Activated CD4-positive, alpha-beta T cell treated with anti-CD3 and anti-CD28 coated beads for 36 hours (primary cell): ENCODE measurements at regions not wholly inside any gene's neighbourhood (a gene's known extent, or its start where the extent isn't known, plus 50 kb on each side); places are given as distances from the start of the nearest gene placed in this dataset.
A peak's percentile ranks its signal among the peaks of the same experiment; 100 is the strongest.

Source experiments
- ATAC-seq: fragments of 200-7000 bp; cut with Tn5 transposase; one replicate; pipeline ENCODE4 v1.10.0; 2021; ENCODE audit warnings: mild to moderate bottlenecking, moderate library complexity
- CTCF ChIA-PET: fragments of 350-600 bp; sonication (Branson Sonifier 250); formaldehyde crosslinking; loops from one replicate; lab custom pipeline; 2021; ENCODE audit warnings: antibody characterized with exemption; lab: Charles Lee
- POLR2A ChIA-PET: fragments of 350-600 bp; sonication (Branson Sonifier 250); formaldehyde crosslinking; loops from one replicate; lab custom pipeline; 2021; ENCODE audit warnings: antibody characterized with exemption, inconsistent platforms; lab: Charles Lee
- DNase-seq: peaks from one replicate; pipeline ENCODE4 v3.0.0-alpha.2; 2020
- H3K27ac Mint-ChIP-seq: one replicate; pipeline ENCODE4 v1.8.0; 2021; ENCODE audit warnings: mixed read lengths
- H3K27me3 Mint-ChIP-seq: one replicate; pipeline ENCODE4 v1.8.0; 2021; ENCODE audit warnings: mixed read lengths
- H3K36me3 Mint-ChIP-seq: one replicate; pipeline ENCODE4 v1.8.0; 2021; ENCODE audit warnings: low read depth, mixed read lengths
- H3K4me1 Mint-ChIP-seq: one replicate; pipeline ENCODE4 v1.8.0; 2021; ENCODE audit warnings: mixed read lengths
- H3K4me3 Mint-ChIP-seq: one replicate; pipeline ENCODE4 v1.8.0; 2021; ENCODE audit warnings: mild to moderate bottlenecking, moderate library complexity, mixed read lengths
- H3K9me3 Mint-ChIP-seq: one replicate; pipeline ENCODE4 v1.8.0; 2021; ENCODE audit warnings: low read depth, mixed read lengths
- intact Hi-C, 2 experiments: fragments of 100-400 bp; cut with DNase I in 1 of 2; cut with micrococcal nuclease in 1 of 2; formaldehyde crosslinking; loops; one replicate each; pipeline versions ENCODE4 v1.14.2 to v1.15.1; 2022 to 2024; cut with DNase I, micrococcal nuclease

DNA sequence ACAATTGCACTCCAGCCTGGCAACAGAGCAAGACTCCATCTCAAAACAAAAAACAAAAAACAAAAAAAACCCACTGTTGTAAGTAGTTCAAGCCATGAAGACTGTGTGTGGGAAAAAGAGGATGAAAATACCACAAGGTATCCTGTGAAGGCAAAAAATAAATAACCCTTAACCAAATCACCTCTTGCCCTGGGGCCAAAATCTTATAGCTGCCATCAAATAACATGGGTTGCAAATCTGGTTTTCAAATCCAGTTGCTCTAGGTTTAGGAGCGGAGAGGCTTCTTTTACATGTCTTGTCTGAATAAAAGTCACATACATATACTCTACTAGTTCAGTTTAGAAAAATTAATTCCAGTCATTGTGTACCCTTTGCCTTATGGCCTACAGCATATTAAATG is 87.0 kb upstream of the STT3B start:
- Mint-ChIP-seq H3K27me3 (no peaks in the 10 kb centered on the region), H3K36me3 (no peaks in the 10 kb centered on the region), H3K27ac (no peak overlapping the region), H3K9me3 (peaks cover 6% of the 10 kb centered on the region), H3K4me3 (no peak overlapping the region), H3K4me1 (peaks cover 24% of the 10 kb centered on the region)
- POLR2A ChIA-PET: no interaction called here
- CTCF ChIA-PET: interaction anchor here (0.6 to 1.3 kb wide), 2 partner anchors 9 kb away, joined by 3 read pairs; no protein-coding TSS in a partner anchor
- ATAC-seq: no peak
- intact Hi-C loops: no loop called here
- DNase-seq: no peak

DNA sequence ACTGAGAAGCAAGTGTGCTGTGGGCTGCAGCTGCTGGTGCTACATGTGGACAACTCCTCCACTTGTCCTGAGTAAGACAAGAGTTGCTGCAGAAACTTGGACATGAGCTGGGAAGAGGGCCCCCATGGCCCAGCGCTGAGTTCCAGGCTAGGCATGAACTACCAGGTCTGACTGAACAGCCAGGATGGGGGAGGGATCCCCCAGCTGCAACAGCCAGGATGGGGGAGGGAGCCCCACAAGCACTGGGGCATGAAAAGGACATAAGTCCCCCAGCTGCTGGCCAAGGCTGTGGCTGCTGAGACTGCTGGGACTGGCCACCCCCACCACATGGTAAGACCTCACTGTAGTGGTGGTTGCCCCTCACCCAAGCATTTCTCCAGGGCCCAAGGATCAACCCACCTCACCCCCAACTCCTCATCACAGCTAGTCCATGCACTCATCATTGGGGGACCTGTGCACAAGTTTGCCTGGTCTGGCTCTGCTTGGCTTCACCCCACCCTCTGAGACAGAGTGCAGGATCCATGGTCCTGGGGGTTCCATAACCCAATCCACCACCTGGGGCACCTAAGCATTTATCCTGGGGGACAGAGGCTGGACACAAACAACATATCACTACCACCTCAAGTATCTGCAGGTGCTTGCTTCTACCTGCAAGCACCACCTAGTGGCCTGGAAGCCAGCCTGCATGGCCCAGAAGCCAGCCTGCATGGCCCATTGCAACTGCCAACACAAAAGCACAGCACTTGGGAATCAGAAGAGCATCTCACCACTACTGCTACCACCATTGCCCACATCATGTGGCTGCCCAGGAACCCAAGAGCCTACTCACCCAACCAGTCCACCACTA is 84.5 kb upstream of the STT3B start:
- Mint-ChIP-seq H3K9me3 (peaks cover 12% of the 10 kb centered on the region), H3K4me1 (peaks cover 24% of the 10 kb centered on the region), H3K4me3 (no peak overlapping the region), H3K27ac (no peak overlapping the region), H3K36me3 (no peaks in the 10 kb centered on the region), H3K27me3 (no peaks in the 10 kb centered on the region)
- POLR2A ChIA-PET: no interaction called here
- ATAC-seq (peak; percentile 57), DNase-seq (peak; percentile 61)
- intact Hi-C loops: no loop called here
- CTCF ChIA-PET: interaction anchor here (0.6 to 0.9 kb wide), 2 partner anchors 66 to 688 kb away, joined by 4 read pairs; no protein-coding TSS in a partner anchor

DNA sequence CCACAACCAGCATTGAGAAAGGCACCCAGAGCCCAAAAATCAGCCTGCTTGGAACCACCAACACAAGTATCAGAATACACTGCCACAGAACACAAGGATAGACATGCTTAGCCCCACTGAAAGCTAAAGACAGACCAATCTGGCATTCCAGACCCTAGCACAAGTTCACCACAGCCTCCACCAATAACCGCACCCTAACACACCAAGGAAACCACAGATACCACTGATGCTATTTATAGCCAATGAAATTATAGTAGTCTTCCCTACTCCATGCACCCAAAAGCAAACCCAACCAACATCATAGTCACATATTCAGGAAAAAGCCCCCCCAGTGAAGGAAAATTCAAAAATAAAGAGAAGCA is 83.9 kb upstream of the STT3B start:
- Mint-ChIP-seq H3K27me3 (no peaks in the 10 kb centered on the region), H3K27ac (no peak overlapping the region), H3K4me1 (peaks cover 20% of the 10 kb centered on the region), H3K9me3 (peaks cover 12% of the 10 kb centered on the region), H3K36me3 (no peaks in the 10 kb centered on the region), H3K4me3 (no peak overlapping the region)
- DNase-seq: no peak
- ATAC-seq: no peak
- POLR2A ChIA-PET: no interaction called here
- intact Hi-C loops: no loop called here
- CTCF ChIA-PET: interaction anchor here (0.6 to 0.8 kb wide), 2 partner anchors 20 to 689 kb away, joined by 3 to 4 read pairs; no protein-coding TSS in a partner anchor

DNA sequence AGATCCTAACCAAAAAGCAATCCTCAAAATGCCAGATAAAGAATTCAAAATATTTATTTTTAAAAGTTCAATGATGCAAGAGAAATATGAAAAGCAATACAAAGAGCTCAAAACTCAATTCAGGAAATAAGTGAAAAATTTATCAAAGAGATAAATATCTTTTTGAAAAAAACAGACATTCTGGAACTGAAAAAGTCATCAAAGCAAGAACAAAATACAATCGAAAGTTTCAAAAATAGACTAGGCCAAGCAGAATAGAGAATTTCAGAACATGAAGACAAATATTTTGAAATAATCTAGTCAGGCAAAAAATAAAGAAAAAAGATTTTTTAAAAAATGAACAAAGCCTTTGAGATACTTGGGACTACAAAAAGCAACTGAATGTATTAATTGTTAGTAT is 83.4 kb upstream of the STT3B start:
- intact Hi-C loops: no loop called here
- DNase-seq: no peak
- Mint-ChIP-seq H3K27ac (no peak overlapping the region), H3K36me3 (no peaks in the 10 kb centered on the region), H3K27me3 (no peaks in the 10 kb centered on the region), H3K4me3 (no peak overlapping the region), H3K9me3 (peaks cover 12% of the 10 kb centered on the region), H3K4me1 (peaks cover 17% of the 10 kb centered on the region)
- ChIA-PET CTCF (interaction anchor here (0.8 kb wide), 1 partner anchor 19 kb away, joined by 3 read pairs; no protein-coding TSS in a partner anchor), POLR2A (no interaction called here)
- ATAC-seq: no peak

DNA sequence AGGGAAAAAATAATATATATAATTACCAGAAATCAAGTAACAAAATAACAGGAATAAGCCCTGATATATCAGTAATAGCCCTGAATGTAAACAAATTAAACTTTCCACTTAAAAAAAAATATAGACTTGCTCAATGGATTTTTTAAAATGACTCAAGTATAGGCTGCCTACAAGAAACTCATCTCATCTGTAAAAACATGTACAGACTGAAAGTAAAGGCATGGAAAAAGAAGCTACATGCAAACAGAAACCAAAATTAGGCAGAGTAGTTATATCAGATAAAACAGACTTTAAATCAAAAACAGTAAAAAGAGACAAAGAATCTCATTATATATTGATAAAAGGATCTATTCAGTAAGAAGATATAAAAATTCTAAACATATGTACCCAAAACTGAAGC is 82.4 kb upstream of the STT3B start:
- ChIA-PET POLR2A (no interaction called here), CTCF (interaction anchor here (0.7 to 0.8 kb wide), 2 partner anchors 106 to 1424 kb away, joined by 3 to 4 read pairs; no protein-coding TSS in a partner anchor)
- Mint-ChIP-seq H3K27ac (no peak overlapping the region), H3K9me3 (peaks cover 12% of the 10 kb centered on the region), H3K36me3 (no peaks in the 10 kb centered on the region), H3K27me3 (no peaks in the 10 kb centered on the region), H3K4me1 (peaks cover 17% of the 10 kb centered on the region), H3K4me3 (no peak overlapping the region)
- no peak for DNase-seq
- intact Hi-C loops: no loop called here
- ATAC-seq: peak; percentile 58

DNA sequence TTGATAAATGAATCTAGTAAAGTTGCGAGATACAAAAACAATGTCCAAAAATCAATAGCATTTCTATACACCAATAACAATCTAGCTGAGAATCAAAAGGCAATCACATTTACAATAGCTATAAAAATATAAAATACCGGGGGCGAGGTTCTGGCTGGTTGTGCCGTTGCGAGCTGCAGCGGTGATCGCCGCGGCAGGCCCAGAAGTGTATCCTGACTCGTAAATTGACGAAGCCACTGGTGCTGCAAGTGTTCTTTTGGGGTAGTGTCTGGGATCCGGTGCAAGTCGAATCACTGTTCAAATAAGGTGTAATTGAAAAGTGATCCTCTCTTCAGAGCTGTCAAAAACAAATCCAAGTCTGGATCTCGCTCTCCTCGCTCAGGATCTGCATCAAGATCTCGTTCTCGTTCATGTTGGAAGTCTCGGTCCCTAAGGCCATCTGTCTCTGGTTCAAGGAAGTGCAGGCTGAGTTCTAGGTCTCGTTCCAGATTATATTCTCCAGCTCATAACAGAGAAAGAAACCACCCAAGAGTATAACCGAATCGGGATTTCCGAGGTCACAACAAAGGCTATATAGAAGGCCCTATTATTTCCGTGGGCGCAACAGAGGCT is 80.1 kb upstream of the STT3B start:
- no peak overlapping the region for H3K4me3 Mint-ChIP-seq
- ATAC-seq: no peak
- DNase-seq: no peak
- no peak overlapping the region for H3K27ac Mint-ChIP-seq
- no peaks in the 10 kb centered on the region for H3K36me3 Mint-ChIP-seq
- CTCF ChIA-PET: no interaction called here
- POLR2A ChIA-PET: no interaction called here
- peaks cover 12% of the 10 kb centered on the region for H3K9me3 Mint-ChIP-seq
- H3K27me3 Mint-ChIP-seq: no peaks in the 10 kb centered on the region
- H3K4me1 Mint-ChIP-seq: peaks cover 17% of the 10 kb centered on the region
- intact Hi-C loops: no loop called here

DNA sequence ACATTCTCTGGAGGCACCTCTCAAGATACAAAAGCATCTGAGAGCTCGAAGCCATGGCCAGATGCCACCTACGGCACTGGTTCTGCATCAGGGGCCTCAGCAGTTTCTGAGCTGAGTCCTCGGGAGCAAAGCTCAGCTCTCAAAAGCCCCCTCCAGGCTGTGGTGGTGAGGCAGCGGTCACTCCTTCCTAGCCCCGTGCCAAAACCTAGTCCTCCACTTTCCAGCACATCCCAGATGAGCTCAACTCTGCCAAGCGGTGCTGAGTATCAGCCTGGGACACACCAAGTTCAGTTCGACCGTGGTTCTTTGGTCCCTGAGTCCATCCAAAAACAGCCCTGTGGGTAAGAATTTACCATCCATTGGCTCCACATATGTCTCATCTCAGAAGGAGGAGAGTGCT is 79.3 kb upstream of the STT3B start:
- peaks cover 12% of the 10 kb centered on the region for H3K9me3 Mint-ChIP-seq
- intact Hi-C loops: no loop called here

DNA sequence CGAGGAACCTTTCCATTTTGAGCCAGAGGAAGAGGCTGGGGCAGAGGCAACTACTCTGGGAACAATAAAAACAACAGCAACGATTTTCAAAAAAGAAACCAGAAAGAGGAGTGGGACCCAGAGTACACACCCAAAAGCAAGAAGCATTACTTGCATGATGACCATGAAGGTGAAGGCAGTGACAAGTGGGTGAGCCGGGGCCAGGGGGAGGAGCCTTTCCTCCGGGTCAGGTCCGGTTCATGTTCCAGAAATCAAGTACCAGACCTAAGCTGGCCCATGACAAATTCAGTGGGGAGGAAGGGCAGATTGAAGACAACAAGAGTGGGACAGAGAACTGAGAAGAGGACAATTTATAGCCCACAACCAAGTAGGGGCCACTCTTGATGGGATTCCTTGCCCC is 77.2 kb upstream of the STT3B start:
- H3K4me1 Mint-ChIP-seq: peaks cover 2% of the 10 kb centered on the region
- no peaks in the 10 kb centered on the region for H3K27me3 Mint-ChIP-seq
- no peak for ATAC-seq
- intact Hi-C loops: no loop called here
- no peak for DNase-seq
- ChIA-PET CTCF (interaction anchor here (0.7 kb wide), 2 partner anchors 1014 to 1451 kb away, joined by 3 read pairs; no protein-coding TSS in a partner anchor), POLR2A (no interaction called here)
- H3K4me3 Mint-ChIP-seq: no peak overlapping the region
- H3K9me3 Mint-ChIP-seq: peaks cover 6% of the 10 kb centered on the region
- H3K36me3 Mint-ChIP-seq: no peaks in the 10 kb centered on the region
- H3K27ac Mint-ChIP-seq: no peak overlapping the region

More for the DNA sequence above, 79.3 kb upstream of the STT3B start:
- no peak for ATAC-seq
- DNase-seq: no peak
- POLR2A ChIA-PET: no interaction called here
- no peaks in the 10 kb centered on the region for H3K27me3 Mint-ChIP-seq
- H3K27ac Mint-ChIP-seq: no peak overlapping the region
- H3K36me3 Mint-ChIP-seq: no peaks in the 10 kb centered on the region
- CTCF ChIA-PET: interaction anchor here (0.8 kb wide), 2 partner anchors 49 to 719 kb away, joined by 3 read pairs; no protein-coding TSS in a partner anchor
- H3K4me1 Mint-ChIP-seq: peaks cover 16% of the 10 kb centered on the region
- no peak overlapping the region for H3K4me3 Mint-ChIP-seq

DNA sequence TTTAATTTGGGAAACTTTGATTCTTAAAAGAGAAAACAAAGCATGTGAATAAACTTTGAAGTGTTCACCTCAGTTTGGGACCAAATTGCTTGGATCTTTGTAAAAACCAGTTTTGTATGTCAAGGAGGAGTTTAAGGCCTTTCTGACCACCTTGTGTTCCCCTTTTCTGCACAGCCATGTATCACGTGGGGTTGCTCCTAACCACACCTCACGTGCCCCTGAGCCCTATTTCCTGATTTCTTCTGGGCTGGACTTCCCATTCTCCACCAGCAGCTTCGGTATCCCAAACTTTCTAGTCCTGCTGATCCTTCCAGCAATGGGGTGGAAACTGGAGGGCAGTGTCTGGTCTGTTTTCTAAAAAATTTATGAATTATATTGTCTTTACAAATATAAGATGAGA is 76.4 kb upstream of the STT3B start:
- intact Hi-C loops: no loop called here
- CTCF ChIA-PET: interaction anchor here (0.7 to 1.2 kb wide), 2 partner anchors 13 to 1013 kb away, joined by 3 to 4 read pairs; no protein-coding TSS in a partner anchor
- POLR2A ChIA-PET: no interaction called here
- no peaks in the 10 kb centered on the region for H3K36me3 Mint-ChIP-seq
- H3K27ac Mint-ChIP-seq: no peak overlapping the region
- DNase-seq (no peak), ATAC-seq (no peak)
- H3K9me3 Mint-ChIP-seq: peaks cover 6% of the 10 kb centered on the region
- peaks cover 7% of the 10 kb centered on the region for H3K4me1 Mint-ChIP-seq
- H3K27me3 Mint-ChIP-seq: no peaks in the 10 kb centered on the region
- no peak overlapping the region for H3K4me3 Mint-ChIP-seq

DNA sequence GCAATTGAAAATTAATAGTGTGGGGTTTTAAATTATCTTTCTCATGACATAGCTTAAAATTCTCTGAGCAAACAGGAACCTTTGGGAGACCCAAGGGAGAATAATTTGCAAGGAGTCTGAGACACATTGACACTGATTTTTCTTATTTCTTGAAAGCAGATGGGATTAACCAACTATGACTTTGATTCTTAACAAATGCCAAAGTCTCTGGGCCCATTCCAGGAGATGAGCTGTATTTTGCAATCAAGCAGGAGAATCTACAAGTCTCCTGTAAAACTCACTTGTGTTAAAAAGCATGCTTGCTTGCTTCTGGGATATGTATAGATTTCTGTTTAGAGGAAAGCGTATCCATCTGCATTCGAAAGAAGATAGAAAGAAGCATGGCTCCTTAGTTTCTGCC is 71.3 kb upstream of the STT3B start:
- no peak overlapping the region for H3K4me3 Mint-ChIP-seq
- peaks cover 53% of the 10 kb centered on the region for H3K4me1 Mint-ChIP-seq
- no peaks in the 10 kb centered on the region for H3K9me3 Mint-ChIP-seq
- ChIA-PET CTCF (interaction anchor here (0.7 to 1.6 kb wide), 5 partner anchors 10 to 72 kb away, joined by 3 to 4 read pairs (median 3); partner anchors contain the start of gene STT3B), POLR2A (interaction anchor here (0.6 to 2.0 kb wide), 2 partner anchors 71 to 74 kb away, joined by 4 to 6 read pairs; partner anchors contain the start of gene STT3B)
- no peak for ATAC-seq
- no peaks in the 10 kb centered on the region for H3K27me3 Mint-ChIP-seq
- intact Hi-C loops: no loop called here
- no peak overlapping the region for H3K27ac Mint-ChIP-seq
- DNase-seq: no peak
- no peaks in the 10 kb centered on the region for H3K36me3 Mint-ChIP-seq

DNA sequence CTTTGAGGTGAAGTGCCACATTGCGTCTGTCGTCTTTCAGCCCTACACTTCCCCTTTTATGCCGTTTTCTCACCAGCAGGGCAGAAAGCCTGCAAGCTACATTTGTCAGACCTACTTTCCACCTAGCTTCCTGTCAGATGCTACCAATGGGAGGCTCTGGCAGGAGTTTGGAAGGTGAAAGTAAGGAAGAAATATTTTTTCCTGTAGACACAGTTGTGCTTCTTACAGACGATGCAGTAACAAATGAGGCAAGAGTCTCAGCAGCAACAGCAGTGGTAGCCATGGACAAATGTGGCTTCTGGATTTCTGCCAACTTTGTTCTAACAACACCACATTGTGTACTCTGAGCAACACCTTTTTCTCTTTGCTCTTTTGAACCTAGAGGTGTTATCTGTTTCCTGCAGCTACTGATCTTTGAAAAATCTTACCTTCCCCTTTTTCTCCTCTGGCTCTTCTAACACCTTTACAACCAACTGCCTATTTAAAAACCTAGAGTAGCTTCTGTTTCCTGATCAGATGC is 70.6 kb upstream of the STT3B start:
- ChIA-PET POLR2A (interaction anchor here (0.6 to 2.0 kb wide), 2 partner anchors 70 to 74 kb away, joined by 4 to 6 read pairs; partner anchors contain the start of gene STT3B), CTCF (interaction anchor here (0.7 to 1.6 kb wide), 5 partner anchors 9 to 71 kb away, joined by 3 to 4 read pairs (median 3); partner anchors contain the start of gene STT3B)
- Mint-ChIP-seq H3K27ac (peak overlapping the region; percentile 69), H3K36me3 (no peaks in the 10 kb centered on the region), H3K4me1 (peaks cover 58% of the 10 kb centered on the region), H3K27me3 (no peaks in the 10 kb centered on the region), H3K9me3 (no peaks in the 10 kb centered on the region), H3K4me3 (peak overlapping the region; percentile 33)
- intact Hi-C loops: loop anchor here in 1 of 2 experiments (1.0 kb wide), 1 partner anchor 70 kb away; the partner anchor contains the start of gene STT3B
- DNase-seq: peak; percentile 46
- ATAC-seq: peak; percentile 78
